ENCODE measurements at regions not wholly inside any gene's neighbourhood (a gene's known extent, or its start where the extent isn't known, plus 50 kb on each side); places are given as distances from the start of the nearest gene placed in this dataset.

GRCh38 chr9:129393064-129393463 is 215.0 kb upstream of the IER5L start:
- TF ChIP-seq POLR2AphosphoS5 (IDR thresholded peaks at IDR 0.05; ENCODE audit: borderline replicate concordance, low read depth, low read length) (no peak), EZH2 (IDR thresholded peaks at IDR 0.05) (no peak)
